T-helper 17 cell (primary cell): ENCODE measurements at regions not wholly inside any gene's neighbourhood (a gene's known extent, or its start where the extent isn't known, plus 50 kb on each side); places are given as distances from the start of the nearest gene placed in this dataset.
"Not testable (repeated sequence)": the region's sequence is repeated elsewhere in the genome, so short reads cannot be mapped to it uniquely, and the experiment has no call there.

ENCODE experiments used
- ATAC-seq: fragments of 150-1000 bp; cut with Tn5 transposase; 2 replicates; pipeline ENCODE4 v1.10.0; 2021; ENCODE audit warnings: mild to moderate bottlenecking, moderate library complexity
- DNase-seq, 3 donors: peaks; one replicate each; pipeline versions ENCODE4 v3.0.0 to v3.0.0-alpha.2; 2020 to 2021
- H3K9me3 ChIP-seq: one replicate; pipeline ENCODE4 v1.7.0; 2013; ENCODE audit warnings: low read length, mild to moderate bottlenecking; ENCODE audit not compliant: control insufficient read depth, poor library complexity, severe bottlenecking
- H3K27ac Mint-ChIP-seq: one replicate; pipeline ENCODE4 v1.8.0; 2022; ENCODE audit warnings: mild to moderate bottlenecking, moderate library complexity, mixed read lengths
- H3K27me3 Mint-ChIP-seq: one replicate; pipeline ENCODE4 v1.8.0; 2022; ENCODE audit warnings: mixed read lengths
- H3K36me3 Mint-ChIP-seq: one replicate; pipeline ENCODE4 v1.8.0; 2022; ENCODE audit warnings: low read depth, mixed read lengths
- H3K4me1 Mint-ChIP-seq: one replicate; pipeline ENCODE4 v1.8.0; 2022; ENCODE audit warnings: mild to moderate bottlenecking, mixed read lengths
- H3K4me3 Mint-ChIP-seq: one replicate; pipeline ENCODE4 v1.8.0; 2022; ENCODE audit warnings: mild to moderate bottlenecking, moderate library complexity, mixed read lengths

- peaks cover 3% of the 10 kb centered on the region for H3K9me3 ChIP-seq
- no peaks in the 10 kb centered on the region for H3K4me1 Mint-ChIP-seq
- H3K4me3 Mint-ChIP-seq = no peak overlapping the region
- no peaks in the 10 kb centered on the region for H3K36me3 Mint-ChIP-seq
- H3K27me3 Mint-ChIP-seq = no peaks in the 10 kb centered on the region
- ATAC-seq (no peak), DNase-seq (no peak)
- no peak overlapping the region for H3K27ac Mint-ChIP-seq
Observed at GRCh38 chr10:83724471-83725241, 414.7 kb upstream of the GHITM start.

- Mint-ChIP-seq H3K4me3 (no peak overlapping the region), H3K27ac (no peak overlapping the region), H3K36me3 (no peaks in the 10 kb centered on the region), H3K4me1 (no peaks in the 10 kb centered on the region), H3K27me3 (no peaks in the 10 kb centered on the region)
- H3K9me3 ChIP-seq = peaks cover 3% of the 10 kb centered on the region
- DNase-seq (no peak), ATAC-seq (no peak)
Observed at GRCh38 chr10:83725567-83725966, 413.7 kb upstream of the GHITM start.

GRCh38 chr10:83734278-83734677 is 405.0 kb upstream of the GHITM start:
- H3K9me3 ChIP-seq = peaks cover 3% of the 10 kb centered on the region
- Mint-ChIP-seq H3K4me1 (no peaks in the 10 kb centered on the region), H3K27me3 (no peaks in the 10 kb centered on the region), H3K4me3 (no peak overlapping the region), H3K27ac (no peak overlapping the region), H3K36me3 (no peaks in the 10 kb centered on the region)
- ATAC-seq (no peak), DNase-seq (no peak)

- Mint-ChIP-seq H3K4me1 (no peaks in the 10 kb centered on the region), H3K27me3 (no peaks in the 10 kb centered on the region), H3K27ac (no peak overlapping the region), H3K36me3 (no peaks in the 10 kb centered on the region), H3K4me3 (no peak overlapping the region)
- no peak for ATAC-seq
- no peak for DNase-seq
- peaks cover 3% of the 10 kb centered on the region for H3K9me3 ChIP-seq
Observed at GRCh38 chr10:83736008-83736407, 403.3 kb upstream of the GHITM start.

GRCh38 chr10:83750604-83751003 is 388.7 kb upstream of the GHITM start:
- Mint-ChIP-seq H3K36me3 (no peaks in the 10 kb centered on the region), H3K27ac (no peak overlapping the region), H3K4me1 (no peaks in the 10 kb centered on the region), H3K4me3 (no peak overlapping the region), H3K27me3 (no peaks in the 10 kb centered on the region)
- ATAC-seq (no peak), DNase-seq (no peak)
- no peaks in the 10 kb centered on the region for H3K9me3 ChIP-seq

GRCh38 chr10:83753490-83753889 is 385.8 kb upstream of the GHITM start:
- no peak for ATAC-seq
- no peaks in the 10 kb centered on the region for H3K4me1 Mint-ChIP-seq
- H3K9me3 ChIP-seq = no peaks in the 10 kb centered on the region
- H3K36me3 Mint-ChIP-seq = no peaks in the 10 kb centered on the region
- H3K27ac Mint-ChIP-seq = no peak overlapping the region
- H3K27me3 Mint-ChIP-seq = no peaks in the 10 kb centered on the region
- DNase-seq = no peak
- H3K4me3 Mint-ChIP-seq = no peak overlapping the region

GRCh38 chr10:83754857-83755256 is 384.5 kb upstream of the GHITM start:
- Mint-ChIP-seq H3K36me3 (no peaks in the 10 kb centered on the region), H3K4me3 (no peak overlapping the region), H3K4me1 (no peaks in the 10 kb centered on the region), H3K27me3 (no peaks in the 10 kb centered on the region), H3K27ac (no peak overlapping the region)
- no peaks in the 10 kb centered on the region for H3K9me3 ChIP-seq
- no peak for ATAC-seq
- no peak for DNase-seq

GRCh38 chr10:83760142-83760541 is 379.2 kb upstream of the GHITM start:
- no peak overlapping the region for H3K27ac Mint-ChIP-seq
- no peak for DNase-seq
- H3K27me3 Mint-ChIP-seq = no peaks in the 10 kb centered on the region
- no peaks in the 10 kb centered on the region for H3K4me1 Mint-ChIP-seq
- H3K9me3 ChIP-seq = no peaks in the 10 kb centered on the region
- ATAC-seq = no peak
- no peaks in the 10 kb centered on the region for H3K36me3 Mint-ChIP-seq
- no peak overlapping the region for H3K4me3 Mint-ChIP-seq

- Mint-ChIP-seq H3K4me1 (no peaks in the 10 kb centered on the region), H3K4me3 (no peak overlapping the region), H3K27me3 (no peaks in the 10 kb centered on the region), H3K36me3 (no peaks in the 10 kb centered on the region), H3K27ac (no peak overlapping the region)
- DNase-seq (no peak), ATAC-seq (no peak)
- no peaks in the 10 kb centered on the region for H3K9me3 ChIP-seq
Observed at GRCh38 chr10:83764666-83765065, 374.6 kb upstream of the GHITM start.

- H3K36me3 Mint-ChIP-seq = no peaks in the 10 kb centered on the region
- no peaks in the 10 kb centered on the region for H3K4me1 Mint-ChIP-seq
- H3K4me3 Mint-ChIP-seq = no peak overlapping the region
- ATAC-seq (no peak), DNase-seq (no peak)
- no peak overlapping the region for H3K27ac Mint-ChIP-seq
- no peaks in the 10 kb centered on the region for H3K9me3 ChIP-seq
- no peaks in the 10 kb centered on the region for H3K27me3 Mint-ChIP-seq
Observed at GRCh38 chr10:83765731-83766130, 373.6 kb upstream of the GHITM start.

GRCh38 chr10:83769281-83769820 is 370.0 kb upstream of the GHITM start:
- ATAC-seq (no peak), DNase-seq (no peak)
- Mint-ChIP-seq H3K36me3 (no peaks in the 10 kb centered on the region), H3K27me3 (no peaks in the 10 kb centered on the region), H3K4me3 (no peak overlapping the region), H3K4me1 (no peaks in the 10 kb centered on the region), H3K27ac (no peak overlapping the region)
- no peaks in the 10 kb centered on the region for H3K9me3 ChIP-seq

- DNase-seq, H3K27me3 Mint-ChIP-seq, H3K36me3 Mint-ChIP-seq: not testable (repeated sequence)
Observed at GRCh38 chr10:83786701-83787100, 352.6 kb upstream of the GHITM start.

GRCh38 chr10:83801983-83802382 is 337.3 kb upstream of the GHITM start:
- H3K9me3 ChIP-seq = no peaks in the 10 kb centered on the region
- Mint-ChIP-seq H3K36me3 (no peaks in the 10 kb centered on the region), H3K27ac (no peak overlapping the region), H3K4me1 (no peaks in the 10 kb centered on the region), H3K4me3 (no peak overlapping the region), H3K27me3 (no peaks in the 10 kb centered on the region)
- no peak for DNase-seq
- no peak for ATAC-seq

More at GRCh38 chr10:83786701-83787100, 352.6 kb upstream of the GHITM start:
- H3K27ac Mint-ChIP-seq, H3K4me1 Mint-ChIP-seq, H3K4me3 Mint-ChIP-seq, H3K9me3 ChIP-seq, ATAC-seq: not testable (repeated sequence)

GRCh38 chr10:83806717-83807116 is 332.6 kb upstream of the GHITM start:
- H3K36me3 Mint-ChIP-seq = no peaks in the 10 kb centered on the region
- H3K9me3 ChIP-seq = no peaks in the 10 kb centered on the region
- DNase-seq (no peak), ATAC-seq (no peak)
- H3K4me1 Mint-ChIP-seq = no peaks in the 10 kb centered on the region
- no peaks in the 10 kb centered on the region for H3K27me3 Mint-ChIP-seq
- H3K27ac Mint-ChIP-seq = no peak overlapping the region
- no peak overlapping the region for H3K4me3 Mint-ChIP-seq
